HepG2 (cell line): ENCODE measurements at regions not wholly inside any gene's neighbourhood (a gene's known extent, or its start where the extent isn't known, plus 50 kb on each side); places are given as distances from the start of the nearest gene placed in this dataset.

ENCODE experiments used
- BRD4 ChIP-seq: sonication (generic); formaldehyde crosslinking; IDR thresholded peaks from 2 replicates; pipeline ENCODE4 v1.4.0; 2020; ENCODE audit warnings: missing genetic modification reagents
- CBX2 ChIP-seq, 2 experiments: fragments of 200-600 bp in 1 of 2; sonication (generic); formaldehyde crosslinking in 1 of 2; IDR thresholded peaks; 2 replicates each; pipeline versions ENCODE4 v1.7.0 to v1.8.1; 2018 to 2022; ENCODE audit warnings: low read depth in 2 of 2, low read length in 1 of 2, mild to moderate bottlenecking in 1 of 2, missing genetic modification reagents in 1 of 2
- DNMT1 ChIP-seq: sonication (generic); formaldehyde crosslinking; IDR thresholded peaks from 2 replicates; pipeline ENCODE4 v1.5.1; 2020; ENCODE audit warnings: mild to moderate bottlenecking, missing genetic modification reagents
- EHMT2 ChIP-seq: fragments of 200-600 bp; sonication (generic); IDR thresholded peaks from 2 replicates; pipeline ENCODE4 v1.7.0; 2017; ENCODE audit warnings: antibody characterized with exemption, low read depth, low read length, borderline replicate concordance
- FOXA3 ChIP-seq: IDR thresholded peaks from 2 replicates; pipeline ENCODE4 v1.6.1; 2016; ENCODE audit warnings: missing genetic modification reagents, missing compliant biosample characterization
- HNRNPL ChIP-seq: fragments of 200-400 bp; formaldehyde crosslinking; IDR thresholded peaks from 2 replicates; pipeline ENCODE4 v1.6.1; 2017; ENCODE audit warnings: mild to moderate bottlenecking, low read depth, low read length
- MTA1 ChIP-seq: sonication (generic); formaldehyde crosslinking; IDR thresholded peaks from 2 replicates; pipeline ENCODE4 v1.4.0; 2020; ENCODE audit warnings: missing genetic modification reagents, mild to moderate bottlenecking, borderline replicate concordance
- MXD1 ChIP-seq: sonication (generic); formaldehyde crosslinking; IDR thresholded peaks from 2 replicates; pipeline ENCODE4 v1.4.0; 2020; ENCODE audit warnings: mild to moderate bottlenecking, missing genetic modification reagents
- NCOR1 ChIP-seq: fragments of 200-600 bp; sonication (generic); IDR thresholded peaks from 2 replicates; pipeline ENCODE4 v1.7.0; 2017; ENCODE audit warnings: antibody characterized with exemption, low read length, borderline replicate concordance
- PLSCR1 ChIP-seq: sonication (generic); formaldehyde crosslinking; IDR thresholded peaks from 2 replicates; pipeline ENCODE4 v1.5.0; 2020; ENCODE audit warnings: missing genetic modification reagents, mild to moderate bottlenecking, borderline replicate concordance
- RARA ChIP-seq: IDR thresholded peaks from 2 replicates; pipeline ENCODE4 v1.6.1; 2016; ENCODE audit warnings: missing genetic modification reagents, missing compliant biosample characterization
- SMYD3 ChIP-seq: sonication (generic); formaldehyde crosslinking; IDR thresholded peaks from 2 replicates; pipeline ENCODE4 v1.8.1; 2023; ENCODE audit warnings: mild to moderate bottlenecking, missing genetic modification reagents
- SP140L ChIP-seq: sonication (generic); formaldehyde crosslinking; IDR thresholded peaks from 2 replicates; pipeline ENCODE4 v1.4.0; 2020; ENCODE audit warnings: missing genetic modification reagents, borderline replicate concordance
- TAF15 ChIP-seq: fragments of 200-400 bp; formaldehyde crosslinking; IDR thresholded peaks from one replicate; pipeline ENCODE4 v1.6.1; 2018; ENCODE audit warnings: mild to moderate bottlenecking, low read depth, low read length; ENCODE audit not compliant: poor library complexity, severe bottlenecking
- TRIM24 ChIP-seq: sonication (generic); formaldehyde crosslinking; IDR thresholded peaks from 2 replicates; pipeline ENCODE4 v1.8.0; 2022; ENCODE audit warnings: mild to moderate bottlenecking, missing genetic modification reagents
- ZFP41 ChIP-seq: sonication (generic); formaldehyde crosslinking; IDR thresholded peaks from 2 replicates; pipeline ENCODE4 v1.4.0; 2020; ENCODE audit warnings: mild to moderate bottlenecking, missing genetic modification reagents, borderline replicate concordance
- ZMYM4 ChIP-seq: sonication (generic); formaldehyde crosslinking; IDR thresholded peaks from 2 replicates; pipeline ENCODE4 v1.8.1; 2023; ENCODE audit warnings: mild to moderate bottlenecking, missing genetic modification reagents
- ZNF407 ChIP-seq: sonication (generic); formaldehyde crosslinking; IDR thresholded peaks from one replicate; pipeline ENCODE4 v1.5.1; 2020; ENCODE audit warnings: mild to moderate bottlenecking, missing genetic modification reagents; ENCODE audit errors: not compliant biosample characterization
- ZNF557 ChIP-seq: sonication (generic); formaldehyde crosslinking; IDR thresholded peaks from 2 replicates; pipeline ENCODE4 v1.4.0; 2020; ENCODE audit warnings: missing genetic modification reagents
- ZNF614 ChIP-seq: IDR thresholded peaks from 2 replicates; pipeline ENCODE4 v1.6.1; 2018; ENCODE audit warnings: missing biosample characterization, missing genetic modification reagents, inconsistent platforms, borderline replicate concordance

- TF ChIP-seq ZNF407 (CRISPR knock-in tag): no peak
- TF ChIP-seq MTA1: 0 out of 2 replicates have a peak, but pooled peaks have one; percentile 31
- TF ChIP-seq ZNF614 (CRISPR knock-in tag): no peak
- no peak for TF ChIP-seq BRD4 (CRISPR knock-in tag)
- peak; percentile 54 for TF ChIP-seq RARA (CRISPR knock-in tag)
- TF ChIP-seq ZNF557 (CRISPR knock-in tag): no peak
- TF ChIP-seq SP140L: no peak
- TF ChIP-seq FOXA3 (CRISPR knock-in tag): peak; percentile 77
- no peak for TF ChIP-seq PLSCR1
- no peak for TF ChIP-seq ZFP41 (CRISPR knock-in tag)
- TF ChIP-seq NCOR1: peak; percentile 83; the same call in 1 of the 2 replicates
- no peak for TF ChIP-seq DNMT1
- 0 out of 2 replicates have a peak, but pooled peaks have one; percentile 56 for TF ChIP-seq HNRNPL
- no peak for TF ChIP-seq CBX2 (IDR thresholded peaks at IDR 0.05; ENCODE audit: low read depth, low read length)
- no peak for TF ChIP-seq CBX2 (CRISPR knock-in tag; IDR thresholded peaks at IDR 0.05; ENCODE audit: low read depth)
- TF ChIP-seq MXD1: no peak
- 0 out of 2 replicates have a peak, but pooled peaks have one; percentile 82 for TF ChIP-seq TRIM24
- peak; percentile 42; the same call in 1 of the 2 replicates for TF ChIP-seq EHMT2
- TF ChIP-seq TAF15: no peak
- TF ChIP-seq ZMYM4 (CRISPR knock-in tag): peak; percentile 40; the same call in 1 of the 2 replicates
- no peak for TF ChIP-seq SMYD3 (CRISPR knock-in tag)
Measured at GRCh38 chr6:41449399-41450245, 96.6 kb upstream of the FOXP4 start (continued).
